OCI-LY3 (cell line): ENCODE measurements at regions not wholly inside any gene's neighbourhood (a gene's known extent, or its start where the extent isn't known, plus 50 kb on each side); places are given as distances from the start of the nearest gene placed in this dataset.

Experiments used
- H2AFZ ChIP-seq: fragments of 200-600, 300-600 bp; shearing (Covaris generic); 2 replicates; pipeline ENCODE4 v1.6.0; 2014; ENCODE audit warnings: antibody characterized with exemption, low read depth, low read length
- H3K27ac ChIP-seq: fragments of 200-600, 300-600 bp; sonication (generic); 2 replicates; pipeline ENCODE4 v1.5.1; 2014; ENCODE audit warnings: mild to moderate bottlenecking, low read length, moderate library complexity, mixed read lengths
- H3K27me3 ChIP-seq: fragments of 200-600, 300-600 bp; sonication (generic); 2 replicates; pipeline ENCODE4 v1.6.1; 2014; ENCODE audit warnings: low read depth, low read length, mixed read lengths
- H3K36me3 ChIP-seq: fragments of 200-600, 300-600 bp; sonication (generic); replicated peaks from 2 replicates; pipeline ENCODE3; 2014; ENCODE audit warnings: low read depth, low read length, mixed read lengths
- H3K4me1 ChIP-seq: fragments of 300-600, 200-600 bp; sonication (generic); 2 replicates; pipeline ENCODE4 v1.6.1; 2014; ENCODE audit warnings: low read length, mixed read lengths
- H3K4me2 ChIP-seq: fragments of 200-600, 300-600 bp; sonication (generic); 2 replicates; pipeline ENCODE4 v1.6.1; 2014; ENCODE audit warnings: low read length, mixed read lengths
- H3K4me3 ChIP-seq: fragments of 300-600, 200-600 bp; sonication (generic); 2 replicates; pipeline ENCODE4 v1.5.1; 2014; ENCODE audit warnings: antibody characterized with exemption, mild to moderate bottlenecking, low read length, moderate library complexity
- H3K79me2 ChIP-seq: fragments of 300-600, 200-600 bp; shearing (Covaris generic); 2 replicates; pipeline ENCODE4 v1.6.1; 2014; ENCODE audit warnings: mild to moderate bottlenecking, low read length, mixed read lengths
- H3K9ac ChIP-seq: fragments of 300-600, 200-600 bp; shearing (Covaris generic); 2 replicates; pipeline ENCODE4 v1.6.0; 2014; ENCODE audit warnings: mild to moderate bottlenecking, low read length, moderate library complexity
- H3K9me3 ChIP-seq: fragments of 200-600, 300-600 bp; shearing (Covaris generic); 2 replicates; pipeline ENCODE4 v1.6.1; 2014; ENCODE audit warnings: low read length, mixed read lengths; ENCODE audit not compliant: insufficient read depth
- H4K20me1 ChIP-seq: fragments of 200-600, 300-600 bp; sonication (generic); 2 replicates; pipeline ENCODE4 v1.6.1; 2016; ENCODE audit warnings: low read length, mixed read lengths; ENCODE audit not compliant: insufficient read depth
- EZH2phosphoT487 ChIP-seq: fragments of 200-600 bp; shearing (Covaris generic); IDR thresholded peaks from 2 replicates; pipeline ENCODE4 v1.6.1; 2018; ENCODE audit warnings: antibody characterized with exemption, mixed run types, low read depth
- TF ChIP-seq, protein P1 (sequence below): fragments of 200-600, 300-600 bp; sonication (generic); IDR thresholded peaks from 2 replicates; pipeline ENCODE4 v1.5.1; 2014; ENCODE audit warnings: antibody characterized with exemption, low read length, low read depth

GRCh38 chr14:58963873-58964597 is 224.4 kb upstream of the DAAM1 start:
- no peak overlapping the region for H2AFZ ChIP-seq
- H3K4me3 ChIP-seq, result no peak overlapping the region
- H3K4me1 ChIP-seq, result peaks cover 25% of the 10 kb centered on the region
- H3K9me3 ChIP-seq, result peaks cover 4% of the 10 kb centered on the region
- no peak overlapping the region for H3K27ac ChIP-seq
- H3K27me3 ChIP-seq, result no peaks in the 10 kb centered on the region
- no peaks in the 10 kb centered on the region for H4K20me1 ChIP-seq
- H3K79me2 ChIP-seq, result no peaks in the 10 kb centered on the region
- no peak overlapping the region for H3K9ac ChIP-seq
- H3K36me3 ChIP-seq, result peaks cover 7% of the 10 kb centered on the region
- no peak overlapping the region for H3K4me2 ChIP-seq
- no peak for TF ChIP-seq EZH2phosphoT487
- TF ChIP-seq, protein P1, sequence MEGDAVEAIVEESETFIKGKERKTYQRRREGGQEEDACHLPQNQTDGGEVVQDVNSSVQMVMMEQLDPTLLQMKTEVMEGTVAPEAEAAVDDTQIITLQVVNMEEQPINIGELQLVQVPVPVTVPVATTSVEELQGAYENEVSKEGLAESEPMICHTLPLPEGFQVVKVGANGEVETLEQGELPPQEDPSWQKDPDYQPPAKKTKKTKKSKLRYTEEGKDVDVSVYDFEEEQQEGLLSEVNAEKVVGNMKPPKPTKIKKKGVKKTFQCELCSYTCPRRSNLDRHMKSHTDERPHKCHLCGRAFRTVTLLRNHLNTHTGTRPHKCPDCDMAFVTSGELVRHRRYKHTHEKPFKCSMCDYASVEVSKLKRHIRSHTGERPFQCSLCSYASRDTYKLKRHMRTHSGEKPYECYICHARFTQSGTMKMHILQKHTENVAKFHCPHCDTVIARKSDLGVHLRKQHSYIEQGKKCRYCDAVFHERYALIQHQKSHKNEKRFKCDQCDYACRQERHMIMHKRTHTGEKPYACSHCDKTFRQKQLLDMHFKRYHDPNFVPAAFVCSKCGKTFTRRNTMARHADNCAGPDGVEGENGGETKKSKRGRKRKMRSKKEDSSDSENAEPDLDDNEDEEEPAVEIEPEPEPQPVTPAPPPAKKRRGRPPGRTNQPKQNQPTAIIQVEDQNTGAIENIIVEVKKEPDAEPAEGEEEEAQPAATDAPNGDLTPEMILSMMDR, result no peak

GRCh38 chr14:58964598-58964928 is 223.9 kb upstream of the DAAM1 start:
- Histone ChIP-seq H3K4me3 (no peak overlapping the region), H3K27me3 (no peaks in the 10 kb centered on the region), H3K9ac (no peak overlapping the region), H3K4me1 (peaks cover 25% of the 10 kb centered on the region), H4K20me1 (no peaks in the 10 kb centered on the region), H3K36me3 (peaks cover 7% of the 10 kb centered on the region), H3K9me3 (peaks cover 4% of the 10 kb centered on the region), H3K4me2 (no peak overlapping the region), H2AFZ (no peak overlapping the region), H3K27ac (no peak overlapping the region), H3K79me2 (no peaks in the 10 kb centered on the region)
- TF ChIP-seq, protein P1, result no peak
- no peak for TF ChIP-seq EZH2phosphoT487

- Histone ChIP-seq H3K36me3 (peaks cover 7% of the 10 kb centered on the region), H4K20me1 (no peaks in the 10 kb centered on the region), H3K79me2 (no peaks in the 10 kb centered on the region), H3K27ac (no peak overlapping the region), H3K9ac (no peak overlapping the region), H3K4me2 (no peak overlapping the region), H3K27me3 (no peaks in the 10 kb centered on the region), H3K4me1 (peaks cover 36% of the 10 kb centered on the region), H2AFZ (no peak overlapping the region), H3K4me3 (no peak overlapping the region), H3K9me3 (peaks cover 4% of the 10 kb centered on the region)
- TF ChIP-seq, protein P1, result no peak
- TF ChIP-seq EZH2phosphoT487, result no peak
Observed at GRCh38 chr14:58965601-58966000, 222.9 kb upstream of the DAAM1 start.

DNA sequence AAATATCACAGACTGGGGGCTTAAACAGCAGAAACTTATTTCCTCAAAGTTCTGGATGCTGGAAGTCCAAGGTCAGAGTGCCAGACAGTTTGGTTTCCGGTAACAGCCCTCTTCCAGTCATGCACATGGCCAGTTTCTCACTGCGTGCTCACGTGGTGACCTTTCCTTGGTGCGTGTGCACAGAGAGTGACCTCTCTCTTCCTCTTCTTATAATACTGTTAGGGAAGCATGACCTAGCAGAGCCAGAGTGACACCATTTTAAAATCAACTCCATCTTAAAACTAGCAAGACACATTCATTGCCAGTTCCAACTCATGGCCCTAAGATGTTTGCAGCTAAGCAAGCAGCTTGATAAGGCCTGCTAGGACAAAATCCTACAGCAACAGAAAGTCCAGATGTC is 221.5 kb upstream of the DAAM1 start:
- Histone ChIP-seq H3K27me3 (no peaks in the 10 kb centered on the region), H3K4me1 (peaks cover 49% of the 10 kb centered on the region), H3K36me3 (peaks cover 7% of the 10 kb centered on the region), H3K4me2 (no peak overlapping the region), H2AFZ (no peak overlapping the region), H4K20me1 (no peaks in the 10 kb centered on the region), H3K27ac (no peak overlapping the region), H3K4me3 (no peak overlapping the region), H3K79me2 (no peaks in the 10 kb centered on the region), H3K9me3 (peaks cover 4% of the 10 kb centered on the region), H3K9ac (no peak overlapping the region)
- no peak for TF ChIP-seq EZH2phosphoT487
- TF ChIP-seq, protein P1, result no peak
